ENCODE measurements at regions not wholly inside any gene's neighbourhood (a gene's known extent, or its start where the extent isn't known, plus 50 kb on each side); places are given as distances from the start of the nearest gene placed in this dataset.

DNA sequence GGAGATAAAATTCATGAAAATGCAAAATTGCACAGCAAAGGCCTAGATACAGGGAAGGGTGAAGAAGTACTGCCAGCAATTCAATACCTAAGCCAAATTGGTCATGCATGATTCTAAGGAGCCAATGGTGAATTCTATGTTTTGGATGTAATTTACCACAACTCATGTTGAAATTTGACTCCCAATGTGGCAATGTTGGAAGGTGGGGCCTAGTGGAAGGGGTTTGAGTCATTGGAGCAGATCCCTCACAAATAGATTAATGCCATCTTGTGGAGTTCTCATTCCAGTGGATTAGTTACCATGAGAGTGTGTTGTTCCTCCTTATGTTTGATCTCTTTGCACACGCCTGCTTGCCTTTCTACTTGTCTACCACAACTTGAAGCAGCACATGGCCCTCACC is 194.0 kb upstream of the ALG10 start:
- 0% methylated on average over 1 of the region's 1 CpG for WGBS (ENCODE audit: low lambda C conversion rate)
- Histone ChIP-seq H3K36me3 (replicated peaks in 1 of 2; ENCODE audit: control insufficient read depth in 1 of 2, insufficient read depth in 2 of 2, low read length in 1 of 2) (no peaks in the 10 kb centered on the region), H3K9ac (no peak overlapping the region), H4K20me1 (ENCODE audit: insufficient read depth) (no peaks in the 10 kb centered on the region), H3K27ac (ENCODE audit: low read depth in 2 of 2, low read length in 1 of 2) (no peak overlapping the region), H3K9me2 (no peaks in the 10 kb centered on the region), H3K4me3 (ENCODE audit: low read depth in 2 of 2, low read length in 1 of 2) (no peak overlapping the region), H3K4me2 (no peak overlapping the region), H2AFZ (ENCODE audit: low read depth) (no peak overlapping the region), H3K9me3 (no peaks in the 10 kb centered on the region), H3F3A (replicated peaks; ENCODE audit: insufficient read depth) (no peaks in the 10 kb centered on the region), H3K4me1 (ENCODE audit: control insufficient read depth in 1 of 2, insufficient read depth in 2 of 2, low read depth in 1 of 2, low read length in 1 of 2) (no peaks in the 10 kb centered on the region), H3K27me3 (ENCODE audit: insufficient read depth) (no peaks in the 10 kb centered on the region), H3K79me2 (ENCODE audit: insufficient read depth) (no peaks in the 10 kb centered on the region)
- DNase-seq = no peak
- TF ChIP-seq YY1 (IDR thresholded peaks at IDR 0.05; ENCODE audit: low read depth) = no peak
- no peak for TF ChIP-seq JUND (IDR thresholded peaks at IDR 0.05)
- TF ChIP-seq FOXM1 (IDR thresholded peaks at IDR 0.05; ENCODE audit: low read depth) = no peak
- TF ChIP-seq MAX (IDR thresholded peaks at IDR 0.05; ENCODE audit: low read depth) = no peak
- TF ChIP-seq, protein P1, sequence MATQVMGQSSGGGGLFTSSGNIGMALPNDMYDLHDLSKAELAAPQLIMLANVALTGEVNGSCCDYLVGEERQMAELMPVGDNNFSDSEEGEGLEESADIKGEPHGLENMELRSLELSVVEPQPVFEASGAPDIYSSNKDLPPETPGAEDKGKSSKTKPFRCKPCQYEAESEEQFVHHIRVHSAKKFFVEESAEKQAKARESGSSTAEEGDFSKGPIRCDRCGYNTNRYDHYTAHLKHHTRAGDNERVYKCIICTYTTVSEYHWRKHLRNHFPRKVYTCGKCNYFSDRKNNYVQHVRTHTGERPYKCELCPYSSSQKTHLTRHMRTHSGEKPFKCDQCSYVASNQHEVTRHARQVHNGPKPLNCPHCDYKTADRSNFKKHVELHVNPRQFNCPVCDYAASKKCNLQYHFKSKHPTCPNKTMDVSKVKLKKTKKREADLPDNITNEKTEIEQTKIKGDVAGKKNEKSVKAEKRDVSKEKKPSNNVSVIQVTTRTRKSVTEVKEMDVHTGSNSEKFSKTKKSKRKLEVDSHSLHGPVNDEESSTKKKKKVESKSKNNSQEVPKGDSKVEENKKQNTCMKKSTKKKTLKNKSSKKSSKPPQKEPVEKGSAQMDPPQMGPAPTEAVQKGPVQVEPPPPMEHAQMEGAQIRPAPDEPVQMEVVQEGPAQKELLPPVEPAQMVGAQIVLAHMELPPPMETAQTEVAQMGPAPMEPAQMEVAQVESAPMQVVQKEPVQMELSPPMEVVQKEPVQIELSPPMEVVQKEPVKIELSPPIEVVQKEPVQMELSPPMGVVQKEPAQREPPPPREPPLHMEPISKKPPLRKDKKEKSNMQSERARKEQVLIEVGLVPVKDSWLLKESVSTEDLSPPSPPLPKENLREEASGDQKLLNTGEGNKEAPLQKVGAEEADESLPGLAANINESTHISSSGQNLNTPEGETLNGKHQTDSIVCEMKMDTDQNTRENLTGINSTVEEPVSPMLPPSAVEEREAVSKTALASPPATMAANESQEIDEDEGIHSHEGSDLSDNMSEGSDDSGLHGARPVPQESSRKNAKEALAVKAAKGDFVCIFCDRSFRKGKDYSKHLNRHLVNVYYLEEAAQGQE (IDR thresholded peaks at IDR 0.05; ENCODE audit: low read depth, low read length) = no peak
- TF ChIP-seq, protein P2, sequence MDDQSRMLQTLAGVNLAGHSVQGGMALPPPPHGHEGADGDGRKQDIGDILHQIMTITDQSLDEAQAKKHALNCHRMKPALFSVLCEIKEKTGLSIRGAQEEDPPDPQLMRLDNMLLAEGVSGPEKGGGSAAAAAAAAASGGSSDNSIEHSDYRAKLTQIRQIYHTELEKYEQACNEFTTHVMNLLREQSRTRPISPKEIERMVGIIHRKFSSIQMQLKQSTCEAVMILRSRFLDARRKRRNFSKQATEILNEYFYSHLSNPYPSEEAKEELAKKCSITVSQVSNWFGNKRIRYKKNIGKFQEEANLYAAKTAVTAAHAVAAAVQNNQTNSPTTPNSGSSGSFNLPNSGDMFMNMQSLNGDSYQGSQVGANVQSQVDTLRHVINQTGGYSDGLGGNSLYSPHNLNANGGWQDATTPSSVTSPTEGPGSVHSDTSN (IDR thresholded peaks at IDR 0.05) = no peak
- no peak for TF ChIP-seq FOXJ3 (CRISPR knock-in tag; IDR thresholded peaks at IDR 0.05)
- TF ChIP-seq TAF1 (IDR thresholded peaks at IDR 0.05; ENCODE audit: borderline replicate concordance, low read depth, low read length) = no peak
- TF ChIP-seq EZH2phosphoT487 (IDR thresholded peaks at IDR 0.05; ENCODE audit: borderline replicate concordance, low read depth) = no peak
- TF ChIP-seq USF2 (IDR thresholded peaks at IDR 0.05; ENCODE audit: borderline replicate concordance, low read depth, low read length) = no peak
- POLR2A ChIA-PET = no interaction called here
- CTCF ChIA-PET = no interaction called here

GRCh38 chr12:33830070-33830469 is 192.2 kb upstream of the ALG10 start:
- Histone ChIP-seq H3K27ac (ENCODE audit: low read depth in 2 of 2, low read length in 1 of 2) (no peak overlapping the region), H3K79me2 (ENCODE audit: insufficient read depth) (no peaks in the 10 kb centered on the region), H3K9me3 (no peaks in the 10 kb centered on the region), H3K9ac (no peak overlapping the region), H3K36me3 (replicated peaks in 1 of 2; ENCODE audit: control insufficient read depth in 1 of 2, insufficient read depth in 2 of 2, low read length in 1 of 2) (no peaks in the 10 kb centered on the region), H3K4me1 (ENCODE audit: control insufficient read depth in 1 of 2, insufficient read depth in 2 of 2, low read depth in 1 of 2, low read length in 1 of 2) (no peaks in the 10 kb centered on the region), H3K27me3 (ENCODE audit: insufficient read depth) (no peaks in the 10 kb centered on the region), H4K20me1 (ENCODE audit: insufficient read depth) (no peaks in the 10 kb centered on the region), H3K4me2 (0 out of 2 replicates have a peak overlapping the region, but pooled peaks have one; percentile 23), H3F3A (replicated peaks; ENCODE audit: insufficient read depth) (no peaks in the 10 kb centered on the region), H3K4me3 (ENCODE audit: low read depth in 2 of 2, low read length in 1 of 2) (no peak overlapping the region), H3K9me2 (no peaks in the 10 kb centered on the region), H2AFZ (ENCODE audit: low read depth) (peak overlapping the region; percentile 40)
- ChIA-PET POLR2A (no interaction called here), CTCF (no interaction called here)
- no peak for TF ChIP-seq FOXJ3 (CRISPR knock-in tag; IDR thresholded peaks at IDR 0.05)
- no peak for TF ChIP-seq SIN3A (IDR thresholded peaks at IDR 0.05; ENCODE audit: borderline replicate concordance, low read depth, low read length)
- TF ChIP-seq EZH2phosphoT487 (IDR thresholded peaks at IDR 0.05; ENCODE audit: borderline replicate concordance, low read depth) = no peak
- TF ChIP-seq, protein P3, sequence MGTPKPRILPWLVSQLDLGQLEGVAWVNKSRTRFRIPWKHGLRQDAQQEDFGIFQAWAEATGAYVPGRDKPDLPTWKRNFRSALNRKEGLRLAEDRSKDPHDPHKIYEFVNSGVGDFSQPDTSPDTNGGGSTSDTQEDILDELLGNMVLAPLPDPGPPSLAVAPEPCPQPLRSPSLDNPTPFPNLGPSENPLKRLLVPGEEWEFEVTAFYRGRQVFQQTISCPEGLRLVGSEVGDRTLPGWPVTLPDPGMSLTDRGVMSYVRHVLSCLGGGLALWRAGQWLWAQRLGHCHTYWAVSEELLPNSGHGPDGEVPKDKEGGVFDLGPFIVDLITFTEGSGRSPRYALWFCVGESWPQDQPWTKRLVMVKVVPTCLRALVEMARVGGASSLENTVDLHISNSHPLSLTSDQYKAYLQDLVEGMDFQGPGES (IDR thresholded peaks at IDR 0.05; ENCODE audit: low read depth, low read length) = no peak
- TF ChIP-seq SMC3 (IDR thresholded peaks at IDR 0.05; ENCODE audit: low read depth, low read length) = no peak
- no peak for TF ChIP-seq MXI1 (IDR thresholded peaks at IDR 0.05; ENCODE audit: low read depth, low read length)
- TF ChIP-seq MEF2A (IDR thresholded peaks at IDR 0.05; ENCODE audit: borderline replicate concordance, low read depth) = no peak
- TF ChIP-seq POLR2AphosphoS5 (IDR thresholded peaks at IDR 0.05; ENCODE audit: low read depth, low read length) = no peak
- TF ChIP-seq FOXM1 (IDR thresholded peaks at IDR 0.05; ENCODE audit: low read depth) = no peak
- TF ChIP-seq ELF1 (IDR thresholded peaks at IDR 0.05) = no peak
- no peak for TF ChIP-seq NRF1 (IDR thresholded peaks at IDR 0.05; ENCODE audit: low read depth, low read length)
- no peak for TF ChIP-seq TAF1 (IDR thresholded peaks at IDR 0.05; ENCODE audit: borderline replicate concordance, low read depth, low read length)
- no peak for TF ChIP-seq GABPA (IDR thresholded peaks at IDR 0.05; ENCODE audit: low read depth)
- no peak for TF ChIP-seq RFX5 (IDR thresholded peaks at IDR 0.05; ENCODE audit: low read length)
- no peak for TF ChIP-seq NFIC (IDR thresholded peaks at IDR 0.05; ENCODE audit: borderline replicate concordance)
- TF ChIP-seq GATA2 (CRISPR knock-in tag; IDR thresholded peaks at IDR 0.05) = no peak
- WGBS (ENCODE audit: low lambda C conversion rate) = 6% methylated on average over 2 of the region's 2 CpGs
- DNase-seq = no peak
